Stimulated activated CD4-positive, alpha-beta T cell treated with anti-CD3 and anti-CD28 coated beads, Interleukin-15, amount 100 ng/mL, for 24 hours (primary cell): ENCODE measurements at regions not wholly inside any gene's neighbourhood (a gene's known extent, or its start where the extent isn't known, plus 50 kb on each side); places are given as distances from the start of the nearest gene placed in this dataset.

ENCODE experiments used
- DNase-seq: peaks from one replicate; pipeline ENCODE4 v3.0.0-alpha.2; 2020

DNA sequence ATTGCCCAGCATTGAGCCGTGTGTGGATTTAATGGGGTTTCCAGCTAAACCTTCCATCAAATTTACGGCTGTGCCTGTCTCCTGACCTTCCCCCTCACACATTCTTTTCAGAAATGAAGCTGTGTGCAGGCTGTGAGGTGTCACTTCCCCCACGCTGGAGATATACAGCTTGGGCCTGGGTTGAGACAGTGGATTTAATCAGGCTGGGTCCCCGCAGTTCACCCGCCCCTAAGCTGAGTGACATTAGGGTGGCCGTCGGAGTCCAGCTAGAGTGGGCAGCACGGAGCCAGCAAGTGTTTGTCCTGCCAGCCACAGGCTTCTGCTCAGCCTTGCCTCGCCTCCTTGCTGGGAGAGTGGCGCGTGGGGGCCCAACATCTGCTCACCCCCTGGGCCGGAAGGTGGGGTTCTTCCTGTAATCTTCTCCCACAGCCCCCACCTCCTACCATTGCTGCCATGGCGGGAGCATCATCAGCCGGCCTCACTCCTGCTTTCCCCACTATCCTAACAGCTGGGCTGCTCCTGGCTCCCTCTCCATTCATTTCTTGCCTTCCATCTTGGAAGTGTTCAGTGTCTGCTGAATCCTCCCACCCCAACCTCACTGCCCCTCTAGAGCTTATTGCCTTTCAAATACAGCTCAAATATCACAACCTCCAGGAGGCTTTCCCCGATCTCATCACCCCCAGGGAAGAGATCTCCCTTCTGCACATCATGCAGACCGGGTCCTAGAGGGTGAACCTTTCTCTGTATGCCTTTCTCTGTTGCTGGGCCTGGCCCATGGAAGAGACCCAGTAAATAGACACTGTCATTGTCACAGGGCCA, 149.0 kb downstream of the GLI2 start:
- no peak for DNase-seq

DNA sequence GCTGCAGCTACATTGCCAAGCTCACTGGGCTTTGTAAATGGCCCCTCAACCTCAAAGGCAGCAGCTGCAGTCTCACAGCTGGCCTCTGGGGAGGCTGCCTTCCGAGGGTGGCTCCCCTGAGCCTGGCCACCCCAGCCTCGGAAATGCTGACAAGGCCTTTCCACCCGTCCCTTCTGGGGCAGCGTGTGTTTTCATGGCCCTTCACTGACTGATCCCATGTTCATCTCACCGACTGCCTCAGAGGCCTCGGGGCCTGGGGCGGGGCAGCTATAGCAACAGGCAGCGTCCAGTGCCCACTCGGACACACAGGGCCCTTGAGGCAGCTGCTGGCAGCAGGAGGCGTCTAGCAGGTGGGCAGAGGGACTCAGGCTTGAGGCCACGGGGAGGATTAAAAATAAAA, 149.7 kb downstream of the GLI2 start:
- no peak for DNase-seq

DNA sequence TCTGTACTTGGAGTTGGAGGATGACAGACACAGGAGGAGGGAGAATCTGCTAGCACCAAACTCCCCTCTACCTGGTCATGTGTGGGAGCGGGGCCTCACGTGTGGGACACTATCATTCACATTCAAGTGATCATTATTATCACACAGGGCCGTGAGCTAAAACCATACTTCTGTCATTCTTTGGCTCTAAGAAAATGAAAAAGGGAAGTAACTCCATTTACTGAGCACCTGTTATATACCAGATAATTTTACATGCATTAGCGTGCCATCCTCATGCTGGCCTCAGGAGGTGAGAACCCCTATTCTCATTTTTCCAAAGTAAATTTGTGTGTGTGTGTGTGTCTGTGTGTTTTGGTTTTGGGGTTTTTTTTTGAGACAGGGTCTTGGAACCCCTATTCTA, 150.1 kb downstream of the GLI2 start:
- no peak for DNase-seq

DNA sequence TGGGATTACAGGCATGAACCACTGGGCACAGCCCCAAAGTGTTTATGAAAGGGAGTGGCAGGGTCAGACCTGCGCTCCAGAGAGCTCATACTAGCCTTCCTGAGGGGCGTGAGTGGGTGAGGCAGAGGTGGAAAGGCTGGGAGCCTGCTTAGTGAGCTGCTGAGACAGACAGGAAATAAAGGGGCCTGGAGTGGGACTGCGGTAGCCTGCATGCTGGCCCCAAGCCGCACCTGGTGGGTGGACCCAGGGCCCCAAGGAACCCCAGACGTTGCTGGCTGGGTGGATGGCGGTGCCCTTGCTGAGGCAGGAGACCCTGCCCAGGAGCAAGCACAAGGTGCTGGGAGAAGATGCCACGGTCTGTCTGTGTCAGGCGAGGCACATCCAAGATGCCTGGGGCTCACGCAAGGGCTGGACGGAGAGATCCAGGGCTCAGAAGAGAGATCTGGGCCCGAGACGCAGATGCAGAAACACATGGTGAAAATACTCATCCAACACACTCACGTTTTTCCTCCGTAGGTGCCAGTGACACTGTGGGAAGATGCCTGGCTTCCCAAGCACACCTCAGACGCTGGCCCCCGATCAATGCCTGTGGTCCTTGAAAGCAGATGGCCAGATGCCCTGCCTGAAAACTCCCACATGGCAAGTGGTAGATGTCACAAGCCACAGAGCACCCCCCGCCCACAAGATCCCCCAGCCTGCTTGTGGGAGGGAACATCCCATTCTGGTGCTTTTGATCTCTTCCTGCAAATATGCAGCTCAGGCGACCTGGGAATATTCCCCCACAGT, 151.1 kb downstream of the GLI2 start:
- DNase-seq, result no peak

- DNase-seq, result no peak
Observed at GRCh38 chr2:120887320-120887697, 151.6 kb downstream of the GLI2 start.

- no peak for DNase-seq
Observed at GRCh38 chr2:120887741-120888231, 152.1 kb downstream of the GLI2 start.

DNA sequence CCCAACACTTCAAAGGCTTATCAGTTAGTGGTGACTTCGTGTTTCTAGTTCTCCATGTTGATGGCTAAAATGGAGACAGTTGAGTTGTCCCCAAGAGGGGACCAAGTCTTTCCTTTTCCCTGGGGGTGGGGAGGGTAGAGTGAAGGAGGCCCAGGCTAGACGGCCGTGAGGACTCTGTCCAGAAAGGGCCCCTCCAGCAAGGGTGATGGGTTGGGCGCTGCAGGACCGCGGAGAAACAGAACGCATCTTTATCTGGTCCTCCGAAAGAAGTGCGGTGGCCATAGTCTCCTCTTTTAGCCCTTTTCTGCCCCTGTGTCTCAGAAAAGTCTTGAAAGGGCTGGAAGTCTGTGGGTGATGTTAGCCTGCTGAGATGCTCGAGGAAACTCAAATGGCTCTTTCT, 153.2 kb downstream of the GLI2 start:
- no peak for DNase-seq

- no peak for DNase-seq
Observed at GRCh38 chr2:120889936-120890335, 154.3 kb downstream of the GLI2 start.

DNA sequence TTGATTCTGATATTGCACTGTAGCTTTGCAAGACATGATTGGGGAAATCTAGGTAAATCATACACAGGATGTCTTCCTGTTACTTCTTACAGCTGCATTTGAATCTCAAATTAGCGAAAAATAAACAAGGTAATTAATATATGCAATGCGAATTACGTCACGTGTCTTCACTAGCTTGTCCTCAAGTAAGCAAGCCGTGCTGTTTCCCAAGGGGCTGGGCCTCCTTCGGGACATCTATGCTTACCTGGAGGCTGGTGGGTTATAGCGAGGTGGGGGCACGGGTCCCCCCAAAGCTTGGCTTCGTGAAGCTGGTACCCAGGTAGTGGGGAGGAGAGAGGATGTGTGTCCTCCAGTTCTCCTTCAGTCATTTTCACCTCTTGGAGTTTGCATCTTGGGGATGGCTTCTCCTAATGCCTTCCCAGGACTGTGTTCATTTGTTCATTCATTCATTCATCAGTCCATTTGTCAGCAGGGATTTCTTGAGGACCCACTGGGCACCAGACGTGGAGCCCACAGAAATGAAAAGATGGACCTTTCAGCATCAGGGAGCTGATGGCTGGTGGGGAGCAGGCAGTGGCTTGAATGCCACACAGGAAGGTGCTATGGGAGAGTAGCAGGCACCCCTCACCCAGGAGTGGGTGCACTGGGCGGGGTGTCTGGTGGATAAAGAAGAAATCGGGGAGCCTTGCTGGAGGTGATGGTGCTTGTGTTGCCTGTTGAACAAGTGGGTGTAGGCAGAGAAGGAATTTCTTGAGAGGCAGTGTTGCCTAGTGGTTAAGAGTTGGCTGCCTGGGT, 155.1 kb downstream of the GLI2 start:
- no peak for DNase-seq

DNA sequence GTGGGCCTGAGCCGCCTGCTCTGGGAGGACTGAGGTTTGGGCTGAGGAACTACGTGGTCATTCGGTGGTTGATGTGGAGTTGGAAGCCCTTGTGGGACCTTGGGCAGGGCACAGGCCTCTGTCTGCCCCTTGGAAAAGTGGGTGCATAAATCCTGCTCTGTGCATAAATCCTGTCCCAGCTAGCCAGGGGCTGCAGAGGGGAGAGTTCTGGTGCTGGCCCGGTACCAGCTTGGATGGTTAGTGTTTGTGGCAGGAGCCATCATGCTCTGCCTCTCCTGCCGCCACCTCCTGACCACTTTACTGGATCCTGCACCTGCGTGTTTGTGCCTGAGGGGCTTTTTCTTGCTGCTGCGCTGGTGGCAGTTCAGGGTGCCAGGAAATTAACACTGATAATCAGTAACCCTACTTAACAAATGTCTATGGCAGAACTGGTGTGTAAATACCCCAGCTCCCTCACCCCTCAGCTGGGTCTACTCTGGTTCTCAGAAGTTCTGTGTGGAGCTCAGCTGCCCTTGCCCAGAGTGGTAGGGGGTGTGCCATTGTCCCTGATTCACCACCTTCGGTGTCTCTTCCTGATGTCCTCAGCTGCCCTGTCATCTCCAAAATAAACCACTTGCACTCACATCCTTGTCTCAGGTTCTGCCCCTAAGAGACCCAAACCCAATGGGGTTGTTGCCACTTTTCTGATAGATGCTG, 156.8 kb downstream of the GLI2 start:
- DNase-seq, result no peak

DNA sequence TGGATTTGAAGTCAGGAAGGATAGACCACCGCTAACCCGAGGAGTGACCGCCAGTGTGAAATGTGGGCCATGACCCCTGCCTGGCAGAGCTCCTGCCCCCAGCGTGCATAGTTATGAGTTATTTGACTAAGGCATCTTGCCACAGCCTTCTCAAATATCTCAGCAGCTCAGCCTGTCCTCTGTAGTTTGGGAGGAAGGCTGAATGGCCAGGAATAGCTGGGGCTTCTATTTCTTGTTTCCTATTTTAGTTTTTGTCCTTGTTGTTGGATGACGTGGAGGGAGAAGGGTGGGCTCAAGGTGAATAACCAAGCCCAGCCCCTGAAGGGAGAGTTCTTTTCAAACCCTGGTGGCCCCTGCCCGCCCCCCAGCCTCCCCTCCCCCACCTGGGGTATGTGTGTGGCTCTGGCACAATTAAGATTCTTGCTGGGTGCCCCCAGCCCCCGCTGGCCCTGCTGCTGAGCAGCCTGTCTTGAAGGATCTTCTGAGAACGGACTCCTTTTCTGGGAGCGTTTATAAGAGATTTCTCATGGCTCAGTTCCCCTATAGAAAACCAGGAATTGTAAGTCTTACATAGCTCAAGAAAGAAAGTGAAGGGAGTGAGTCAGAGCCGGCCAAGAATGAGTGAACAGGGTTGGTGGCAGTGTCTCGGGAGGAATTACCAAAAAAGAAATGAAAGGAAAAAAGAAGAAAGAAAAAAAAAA, 157.4 kb downstream of the GLI2 start:
- DNase-seq, result no peak

- no peak for DNase-seq
Observed at GRCh38 chr2:120893811-120894584, 158.3 kb downstream of the GLI2 start.

DNA sequence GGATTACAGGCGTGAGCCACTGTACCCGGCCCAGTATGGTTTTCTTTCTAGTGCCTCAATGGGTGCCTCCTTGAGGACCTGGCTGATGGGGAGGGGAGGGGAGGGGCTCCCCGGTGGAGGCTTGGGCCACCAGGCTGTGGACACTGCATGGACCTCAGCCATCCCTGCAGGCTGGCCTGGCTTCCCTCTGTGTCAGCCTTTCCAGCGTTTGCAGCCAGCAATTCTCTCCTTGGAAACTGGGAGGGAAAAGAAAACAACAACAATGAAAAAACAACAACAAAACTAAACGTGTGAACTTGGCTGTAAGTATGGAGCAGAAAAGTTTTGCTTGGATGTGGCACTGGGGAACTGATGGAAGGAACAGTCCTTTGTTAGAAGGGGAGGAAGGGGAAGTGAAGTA, 159.3 kb downstream of the GLI2 start:
- no peak for DNase-seq

- DNase-seq, result no peak
Observed at GRCh38 chr2:120896126-120896525, 160.5 kb downstream of the GLI2 start.

DNA sequence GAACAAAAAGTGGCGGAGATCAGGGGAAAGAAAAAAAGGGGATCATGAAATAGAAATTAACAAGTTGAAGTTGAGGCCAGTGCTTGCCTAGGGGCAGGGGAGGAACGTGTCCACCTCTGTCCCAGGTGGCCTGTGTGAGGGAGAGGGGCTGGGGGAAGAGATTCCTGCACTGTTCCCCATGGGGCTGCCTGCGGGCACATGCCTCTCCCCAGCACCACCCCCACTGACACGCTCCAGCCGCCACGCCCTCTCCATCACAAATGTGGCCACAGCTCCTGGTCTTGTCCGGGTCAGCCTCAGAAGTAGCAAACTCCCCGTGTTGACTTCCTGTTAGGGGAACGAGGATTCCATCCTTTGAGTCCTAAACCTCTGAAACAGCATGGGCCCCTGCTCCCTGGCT, 161.2 kb downstream of the GLI2 start:
- no peak for DNase-seq

DNA sequence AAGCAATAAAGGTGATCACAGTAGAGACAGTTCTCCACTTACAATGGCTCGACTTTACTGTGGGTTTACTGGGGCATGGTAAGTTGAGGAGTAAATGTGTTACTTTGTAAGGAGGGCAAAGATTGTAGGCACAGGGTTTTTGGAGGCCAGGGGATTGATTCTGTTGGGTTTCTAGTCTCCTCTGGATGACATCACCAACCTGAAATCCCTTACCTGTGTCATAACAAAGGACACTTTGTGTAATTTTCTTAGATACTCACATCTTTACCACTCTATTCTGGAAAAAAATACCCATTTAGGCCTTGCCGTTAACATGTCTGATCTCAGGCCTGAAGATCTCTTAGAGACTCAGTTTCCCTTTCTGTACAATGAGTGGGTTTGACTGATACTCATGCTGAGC, 161.7 kb downstream of the GLI2 start:
- no peak for DNase-seq

GRCh38 chr2:120898496-120898895, 162.8 kb downstream of the GLI2 start:
- no peak for DNase-seq

DNA sequence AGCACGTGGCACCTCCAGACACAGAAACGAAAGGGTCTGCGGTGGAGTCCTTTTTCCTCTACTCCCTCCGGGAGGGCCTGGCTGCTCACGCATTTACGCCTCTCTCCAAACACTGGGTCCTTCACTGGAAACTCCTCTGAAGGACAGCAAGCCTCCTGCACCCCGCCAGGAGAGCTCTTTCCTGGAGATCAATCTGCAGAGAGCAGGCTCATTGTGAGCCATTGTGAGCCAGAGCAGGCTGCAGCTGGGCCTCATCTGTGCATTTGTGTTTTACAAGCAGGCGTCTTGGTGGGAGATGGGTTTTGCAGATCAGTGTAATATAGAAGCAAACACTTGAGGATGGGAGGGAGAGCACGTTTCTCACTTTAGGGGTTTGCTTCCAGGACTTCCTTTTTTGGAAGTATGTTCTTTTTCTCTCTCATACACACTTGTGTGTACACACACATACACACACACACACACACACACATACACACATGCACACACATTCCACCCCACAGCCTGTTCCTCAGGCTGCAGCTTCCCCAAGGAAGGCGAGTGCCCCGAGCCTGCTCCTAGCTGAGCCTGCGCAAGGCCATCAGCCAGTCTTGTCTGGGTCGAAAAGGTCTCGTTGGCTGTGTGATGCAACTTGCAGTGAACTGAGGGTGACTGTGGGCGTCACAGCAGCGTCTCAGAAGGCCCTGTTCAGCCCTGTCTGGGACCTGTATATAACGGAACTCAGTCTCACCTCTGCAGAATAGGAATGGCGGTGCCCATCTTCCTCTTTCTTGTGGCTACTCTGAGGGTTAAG, 163.5 kb downstream of the GLI2 start:
- no peak for DNase-seq

- DNase-seq, result no peak
Observed at GRCh38 chr2:120899771-120900170, 164.1 kb downstream of the GLI2 start.

- DNase-seq, result no peak
Observed at GRCh38 chr2:120901201-120901600, 165.5 kb downstream of the GLI2 start.
